G401 (cell line): ENCODE measurements at regions not wholly inside any gene's neighbourhood (a gene's known extent, or its start where the extent isn't known, plus 50 kb on each side); places are given as distances from the start of the nearest gene placed in this dataset.

Source experiments
- DNase-seq: peaks from one replicate; pipeline ENCODE4 v3.0.0-alpha.2; 2015; ENCODE audit warnings: low spot score
- in situ Hi-C: cut with HindIII; loops from 2 replicates; pipeline ENCODE4 v1.10.0; 2016; ENCODE audit warnings: low sequenced_read_pairs, mixed read lengths

GRCh38 chr4:175106301-175106700 lies 188.1 kb downstream of the ADAM29 start:
- in situ Hi-C loops: no loop called here
- DNase-seq: no peak

GRCh38 chr4:175109933-175110332 lies 191.8 kb downstream of the ADAM29 start:
- no peak for DNase-seq
- in situ Hi-C loops: no loop called here

- in situ Hi-C loops: no loop called here
- no peak for DNase-seq
These were observed 207.4 kb downstream of the ADAM29 start for GRCh38 chr4:175125410-175126068.

- DNase-seq: no peak
These were observed 209.2 kb downstream of the ADAM29 start for GRCh38 chr4:175127314-175127713.

GRCh38 chr4:175129797-175130196 lies 211.6 kb downstream of the ADAM29 start:
- DNase-seq: no peak
- in situ Hi-C loops: no loop called here

More at GRCh38 chr4:175127314-175127713, 209.2 kb downstream of the ADAM29 start:
- in situ Hi-C loops: no loop called here

GRCh38 chr4:175139205-175139604 lies 221.0 kb downstream of the ADAM29 start:
- no peak for DNase-seq
- in situ Hi-C loops: no loop called here

- in situ Hi-C loops: no loop called here
- DNase-seq: no peak
These were observed 225.0 kb downstream of the ADAM29 start for GRCh38 chr4:175143116-175143515.

- no peak for DNase-seq
- in situ Hi-C loops: no loop called here
These were observed 228.6 kb downstream of the ADAM29 start for GRCh38 chr4:175146799-175147198.

GRCh38 chr4:175147233-175147632 lies 229.1 kb downstream of the ADAM29 start:
- no peak for DNase-seq
- in situ Hi-C loops: no loop called here

- DNase-seq: no peak
- in situ Hi-C loops: no loop called here
These were observed 247.9 kb downstream of the ADAM29 start for GRCh38 chr4:175166020-175166419.

- no peak for DNase-seq
- in situ Hi-C loops: no loop called here
These were observed 258.6 kb downstream of the ADAM29 start for GRCh38 chr4:175176710-175177109.

- in situ Hi-C loops: no loop called here
- no peak for DNase-seq
These were observed 272.5 kb downstream of the ADAM29 start for GRCh38 chr4:175190654-175191053.

GRCh38 chr4:175198056-175198455 lies 279.9 kb downstream of the ADAM29 start:
- in situ Hi-C loops: no loop called here
- DNase-seq: no peak

GRCh38 chr4:175215208-175215607 lies 297.1 kb downstream of the ADAM29 start:
- in situ Hi-C loops: no loop called here
- DNase-seq: no peak

GRCh38 chr4:175215657-175216056 lies 297.5 kb downstream of the ADAM29 start:
- in situ Hi-C loops: no loop called here
- DNase-seq: no peak

GRCh38 chr4:175229154-175229553 lies 311.0 kb downstream of the ADAM29 start:
- DNase-seq: no peak
- in situ Hi-C loops: no loop called here

- DNase-seq: no peak
- in situ Hi-C loops: no loop called here
These were observed 316.0 kb downstream of the ADAM29 start for GRCh38 chr4:175234162-175234561.

GRCh38 chr4:175238827-175239517 lies 320.8 kb downstream of the ADAM29 start:
- no peak for DNase-seq
- in situ Hi-C loops: no loop called here

- in situ Hi-C loops: no loop called here
- no peak for DNase-seq
These were observed 328.8 kb downstream of the ADAM29 start for GRCh38 chr4:175246941-175247340.

- in situ Hi-C loops: no loop called here
- DNase-seq: no peak
These were observed 334.5 kb downstream of the ADAM29 start for GRCh38 chr4:175252642-175253041.
